ENCODE measurements at regions not wholly inside any gene's neighbourhood (a gene's known extent, or its start where the extent isn't known, plus 50 kb on each side); places are given as distances from the start of the nearest gene placed in this dataset.

DNA sequence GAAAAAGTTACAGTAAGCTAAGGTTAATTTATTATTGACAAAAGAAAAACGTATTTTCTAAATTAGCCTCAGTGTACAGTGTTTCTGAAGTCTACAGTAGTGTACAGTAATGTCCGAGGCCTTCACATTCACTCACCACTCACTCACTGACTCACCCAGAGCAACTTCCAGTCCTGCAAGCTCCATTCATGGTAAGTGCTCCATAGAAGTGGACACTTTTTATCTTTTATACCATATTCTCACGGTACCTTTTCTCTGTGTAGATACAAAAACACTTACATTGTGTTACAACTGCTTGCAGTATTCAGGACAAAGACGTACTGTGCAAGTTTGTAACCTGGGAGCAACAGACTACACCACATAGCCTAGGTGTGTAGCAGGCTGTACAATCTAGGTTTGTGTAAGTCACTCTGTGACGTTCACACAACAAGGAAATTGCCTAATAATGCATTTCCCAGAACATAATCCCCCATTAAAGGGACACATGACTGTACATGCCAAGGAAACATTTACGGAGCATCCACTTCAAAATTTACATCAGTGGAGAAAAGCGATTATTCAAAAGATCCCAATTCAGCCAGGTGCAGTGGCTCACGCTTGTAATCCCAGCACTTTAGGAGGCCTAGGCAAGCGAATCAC lies 133.4 kb downstream of the BANF2 start:
- TF ChIP-seq POLR2AphosphoS5 (IDR thresholded peaks at IDR 0.05) (no peak), CTCF (IDR thresholded peaks at IDR 0.05) (no peak), EP300 (IDR thresholded peaks at IDR 0.05) (no peak), POLR2A (IDR thresholded peaks at IDR 0.05) (no peak)
